ENCODE measurements at regions not wholly inside any gene's neighbourhood (a gene's known extent, or its start where the extent isn't known, plus 50 kb on each side); places are given as distances from the start of the nearest gene placed in this dataset.

GRCh38 chr15:46111730-46112129 is 476.9 kb downstream of the SQOR start:
- H3K4me3 ChIP-seq (ENCODE audit: low read length): no peak overlapping the region
- H3K4me1 ChIP-seq (ENCODE audit: control insufficient read depth, insufficient read depth, low read length): no peaks in the 10 kb centered on the region
- Mint-ChIP-seq H3K27me3 (ENCODE audit: insufficient read depth) (no peaks in the 10 kb centered on the region), H3K36me3 (ENCODE audit: low read depth) (no peaks in the 10 kb centered on the region), H3K9me3 (peaks cover 4% of the 10 kb centered on the region), H3K4me1 (no peaks in the 10 kb centered on the region), H3K27ac (no peak overlapping the region), H3K4me3 (no peak overlapping the region)
- H3K27ac ChIP-seq (ENCODE audit: low read depth, low read length): no peak overlapping the region
- no peaks in the 10 kb centered on the region for H3K27me3 ChIP-seq (ENCODE audit: control insufficient read depth, insufficient read depth, low read length, poor library complexity, severe bottlenecking)
- TF ChIP-seq, protein P1, sequence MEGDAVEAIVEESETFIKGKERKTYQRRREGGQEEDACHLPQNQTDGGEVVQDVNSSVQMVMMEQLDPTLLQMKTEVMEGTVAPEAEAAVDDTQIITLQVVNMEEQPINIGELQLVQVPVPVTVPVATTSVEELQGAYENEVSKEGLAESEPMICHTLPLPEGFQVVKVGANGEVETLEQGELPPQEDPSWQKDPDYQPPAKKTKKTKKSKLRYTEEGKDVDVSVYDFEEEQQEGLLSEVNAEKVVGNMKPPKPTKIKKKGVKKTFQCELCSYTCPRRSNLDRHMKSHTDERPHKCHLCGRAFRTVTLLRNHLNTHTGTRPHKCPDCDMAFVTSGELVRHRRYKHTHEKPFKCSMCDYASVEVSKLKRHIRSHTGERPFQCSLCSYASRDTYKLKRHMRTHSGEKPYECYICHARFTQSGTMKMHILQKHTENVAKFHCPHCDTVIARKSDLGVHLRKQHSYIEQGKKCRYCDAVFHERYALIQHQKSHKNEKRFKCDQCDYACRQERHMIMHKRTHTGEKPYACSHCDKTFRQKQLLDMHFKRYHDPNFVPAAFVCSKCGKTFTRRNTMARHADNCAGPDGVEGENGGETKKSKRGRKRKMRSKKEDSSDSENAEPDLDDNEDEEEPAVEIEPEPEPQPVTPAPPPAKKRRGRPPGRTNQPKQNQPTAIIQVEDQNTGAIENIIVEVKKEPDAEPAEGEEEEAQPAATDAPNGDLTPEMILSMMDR (conservative IDR thresholded peaks at IDR 0.05): no peak
- no peaks in the 10 kb centered on the region for H3K9me3 ChIP-seq (ENCODE audit: control insufficient read depth, low read length)
- 75% methylated on average over 3 of the region's 3 CpGs; no CpG with 5 or more reads in 1 of the 2 experiments for WGBS, 2 experiments (ENCODE audit: insufficient coverage in 1 of 2, insufficient read length in 1 of 2)
- DNase-seq: peak; percentile 42
- no peaks in the 10 kb centered on the region for H3K36me3 ChIP-seq (ENCODE audit: control insufficient read depth, insufficient read depth, low read length)
- no peak overlapping the region for H3K9ac ChIP-seq (ENCODE audit: extremely low read depth, low read length, poor library complexity, severe bottlenecking)

- H3K36me3 Mint-ChIP-seq (ENCODE audit: low read depth): no peaks in the 10 kb centered on the region
- H3K27me3 Mint-ChIP-seq (ENCODE audit: insufficient read depth): no peaks in the 10 kb centered on the region
- no peak for DNase-seq
- Histone ChIP-seq H3K9me3 (ENCODE audit: control insufficient read depth, low read length) (no peaks in the 10 kb centered on the region), H3K4me1 (ENCODE audit: control insufficient read depth, insufficient read depth, low read length) (no peaks in the 10 kb centered on the region), H3K27me3 (ENCODE audit: control insufficient read depth, insufficient read depth, low read length, poor library complexity, severe bottlenecking) (no peaks in the 10 kb centered on the region), H3K27ac (ENCODE audit: low read depth, low read length) (no peak overlapping the region), H3K9ac (ENCODE audit: extremely low read depth, low read length, poor library complexity, severe bottlenecking) (no peak overlapping the region), H3K36me3 (ENCODE audit: control insufficient read depth, insufficient read depth, low read length) (no peaks in the 10 kb centered on the region), H3K4me3 (ENCODE audit: low read length) (no peak overlapping the region)
- H3K4me3 Mint-ChIP-seq: no peak overlapping the region
- no peaks in the 10 kb centered on the region for H3K9me3 Mint-ChIP-seq
- H3K4me1 Mint-ChIP-seq: no peaks in the 10 kb centered on the region
- no peak overlapping the region for H3K27ac Mint-ChIP-seq
- TF ChIP-seq, protein P1 (conservative IDR thresholded peaks at IDR 0.05): no peak
Observed at GRCh38 chr15:46117071-46117470, 482.2 kb downstream of the SQOR start.

DNA sequence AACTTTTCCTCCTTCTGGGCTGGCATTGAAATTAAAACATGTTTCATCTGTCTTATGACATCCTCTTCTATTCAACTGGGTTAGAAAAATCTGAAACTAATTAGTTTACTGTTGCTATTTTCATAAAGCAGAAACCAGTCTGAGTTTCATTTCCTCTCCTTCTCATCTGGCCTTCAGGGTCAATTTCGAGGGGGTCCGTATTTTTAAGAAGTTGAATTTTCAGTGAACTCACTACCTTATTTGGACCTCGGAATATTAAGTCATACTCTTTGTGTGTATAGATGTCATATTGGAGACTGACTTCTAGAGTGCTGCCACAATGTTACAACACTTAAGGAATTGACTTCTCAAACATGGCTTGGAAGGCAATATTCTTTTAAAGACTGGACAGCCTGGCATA is 485.9 kb downstream of the SQOR start:
- H3K27me3 ChIP-seq (ENCODE audit: control insufficient read depth, insufficient read depth, low read length, poor library complexity, severe bottlenecking): no peaks in the 10 kb centered on the region
- H3K9me3 ChIP-seq (ENCODE audit: control insufficient read depth, low read length): peaks cover 22% of the 10 kb centered on the region
- no peak overlapping the region for H3K4me3 ChIP-seq (ENCODE audit: low read length)
- no peak overlapping the region for H3K27ac ChIP-seq (ENCODE audit: low read depth, low read length)
- no peaks in the 10 kb centered on the region for H3K36me3 ChIP-seq (ENCODE audit: control insufficient read depth, insufficient read depth, low read length)
- TF ChIP-seq, protein P1 (conservative IDR thresholded peaks at IDR 0.05): no peak
- Mint-ChIP-seq H3K36me3 (ENCODE audit: low read depth) (no peaks in the 10 kb centered on the region), H3K9me3 (peaks cover 14% of the 10 kb centered on the region), H3K27ac (no peak overlapping the region), H3K27me3 (ENCODE audit: insufficient read depth) (no peaks in the 10 kb centered on the region), H3K4me3 (no peak overlapping the region), H3K4me1 (no peaks in the 10 kb centered on the region)
- 90% methylated on average over 3 of the region's 3 CpGs for WGBS, 2 experiments (ENCODE audit: insufficient coverage in 1 of 2, insufficient read length in 1 of 2)
- no peak for DNase-seq
- no peaks in the 10 kb centered on the region for H3K4me1 ChIP-seq (ENCODE audit: control insufficient read depth, insufficient read depth, low read length)
- no peak overlapping the region for H3K9ac ChIP-seq (ENCODE audit: extremely low read depth, low read length, poor library complexity, severe bottlenecking)
